DND-41 (cell line): ENCODE measurements at regions not wholly inside any gene's neighbourhood (a gene's known extent, or its start where the extent isn't known, plus 50 kb on each side); places are given as distances from the start of the nearest gene placed in this dataset.

Experiments used
- ATAC-seq: fragments of 200-7000 bp; cut with Tn5 transposase; 3 replicates; pipeline ENCODE4 v1.9.1; 2021; ENCODE audit warnings: low read depth; ENCODE audit not compliant: insufficient read depth
- DNase-seq: peaks from one replicate; pipeline ENCODE4 v3.0.0-alpha.2; 2020
- H2AFZ ChIP-seq: 2 replicates; pipeline ENCODE4 v1.6.0; 2012; ENCODE audit warnings: low read depth, low read length
- H3K27ac ChIP-seq: 2 replicates; pipeline ENCODE4 v1.5.1; 2012; ENCODE audit warnings: low read length, inconsistent platforms
- H3K27me3 ChIP-seq: fragments of 200-600 bp; sonication (generic); 2 replicates; pipeline ENCODE4 v1.6.0; 2012; ENCODE audit warnings: low read length, mild to moderate bottlenecking, inconsistent platforms; ENCODE audit not compliant: insufficient read depth, poor library complexity
- H3K36me3 ChIP-seq: 2 replicates; pipeline ENCODE4 v1.5.1; 2012; ENCODE audit warnings: low read length, inconsistent platforms; ENCODE audit not compliant: insufficient read depth
- H3K4me1 ChIP-seq: 2 replicates; pipeline ENCODE4 v1.5.1; 2012; ENCODE audit warnings: mild to moderate bottlenecking, low read length; ENCODE audit not compliant: insufficient read depth
- H3K4me2 ChIP-seq: 2 replicates; pipeline ENCODE4 v1.6.0; 2012; ENCODE audit warnings: mild to moderate bottlenecking, moderate library complexity, low read length, inconsistent platforms; ENCODE audit not compliant: insufficient read depth
- H3K4me3 ChIP-seq, 2 experiments: fragments of 200-600 bp in 1 of 2; shearing (Covaris generic) in 1 of 2; 2 replicates each; pipeline ENCODE4 v1.5.1; 2012 to 2016; ENCODE audit warnings: inconsistent platforms in 2 of 2, low read length in 2 of 2, mild to moderate bottlenecking in 2 of 2, low read depth in 1 of 2, moderate library complexity in 1 of 2
- H3K79me2 ChIP-seq: 2 replicates; pipeline ENCODE4 v1.6.0; 2012; ENCODE audit warnings: low read length, inconsistent platforms; ENCODE audit not compliant: insufficient read depth
- H3K9ac ChIP-seq: 2 replicates; pipeline ENCODE4 v1.6.0; 2012; ENCODE audit warnings: low read depth, mild to moderate bottlenecking, inconsistent platforms, low read length, moderate library complexity
- H3K9me3 ChIP-seq: 2 replicates; pipeline ENCODE4 v1.5.1; 2012; ENCODE audit warnings: low read length, moderate library complexity, mild to moderate bottlenecking, inconsistent platforms; ENCODE audit not compliant: insufficient read depth, severe bottlenecking
- H4K20me1 ChIP-seq: 2 replicates; pipeline ENCODE4 v1.6.0; 2012; ENCODE audit warnings: low read length; ENCODE audit not compliant: insufficient read depth
- CTCF ChIP-seq: IDR thresholded peaks from 2 replicates; pipeline ENCODE4 v1.5.1; 2012; ENCODE audit warnings: borderline replicate concordance, low read length, moderate library complexity, mild to moderate bottlenecking; ENCODE audit not compliant: poor library complexity, severe bottlenecking; ENCODE audit errors: extremely low read depth
- EZH2 ChIP-seq: IDR thresholded peaks from 3 replicates; pipeline ENCODE4 v1.6.1; 2012; ENCODE audit warnings: borderline replicate concordance, low read depth, mild to moderate bottlenecking, moderate library complexity, low read length, inconsistent platforms; ENCODE audit not compliant: severe bottlenecking

DNA sequence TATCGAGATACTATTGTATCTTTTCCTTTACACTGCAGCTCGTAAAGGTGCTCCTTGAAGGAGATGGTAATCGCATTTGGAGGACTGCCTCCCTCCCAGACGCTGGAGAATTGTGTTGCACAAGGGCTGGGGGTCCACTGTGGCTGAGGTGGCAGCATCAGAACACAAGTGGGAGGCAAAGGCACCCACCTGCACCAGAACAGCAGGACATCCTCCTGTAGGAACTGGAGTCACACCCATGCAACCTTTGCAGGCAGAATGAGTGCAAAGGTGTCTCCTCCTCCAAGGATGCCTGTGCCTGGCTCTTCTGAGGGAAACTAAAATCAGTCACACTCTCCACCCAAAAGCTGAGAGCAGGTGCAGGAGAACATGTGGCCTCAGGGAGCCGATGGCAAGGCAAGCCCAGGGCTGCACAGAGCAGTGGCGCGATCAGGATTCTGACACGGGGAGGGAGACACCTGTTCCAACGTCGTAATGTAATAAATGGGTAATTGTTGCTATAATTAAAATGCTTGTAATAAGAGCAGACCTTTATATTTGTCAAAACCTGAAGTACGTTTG lies 1501.4 kb downstream of the TBC1D22A start:
- no peaks in the 10 kb centered on the region for H3K79me2 ChIP-seq
- no peak overlapping the region for H3K4me3 ChIP-seq
- TF ChIP-seq EZH2 (no peak), CTCF (no peak)
- no peaks in the 10 kb centered on the region for H3K4me1 ChIP-seq
- no peaks in the 10 kb centered on the region for H3K27me3 ChIP-seq
- no peak overlapping the region for H3K4me2 ChIP-seq
- DNase-seq (no peak), ATAC-seq (no peak)
- H3K36me3 ChIP-seq: no peaks in the 10 kb centered on the region
- H4K20me1 ChIP-seq: no peaks in the 10 kb centered on the region
- H3K27ac ChIP-seq: no peak overlapping the region
- H3K9ac ChIP-seq: no peak overlapping the region
- H2AFZ ChIP-seq: no peak overlapping the region
- H3K9me3 ChIP-seq: no peaks in the 10 kb centered on the region

- ATAC-seq: no peak
- Histone ChIP-seq H3K9me3 (no peaks in the 10 kb centered on the region), H3K27ac (no peak overlapping the region), H4K20me1 (no peaks in the 10 kb centered on the region), H3K36me3 (no peaks in the 10 kb centered on the region), H3K27me3 (no peaks in the 10 kb centered on the region), H3K79me2 (no peaks in the 10 kb centered on the region), H3K4me1 (no peaks in the 10 kb centered on the region), H3K4me3 (no peak overlapping the region), H2AFZ (no peak overlapping the region), H3K4me2 (no peak overlapping the region), H3K9ac (no peak overlapping the region)
- no peak for DNase-seq
- TF ChIP-seq CTCF (no peak), EZH2 (no peak)
Observed at GRCh38 chr22:48263431-48263765, 1500.9 kb downstream of the TBC1D22A start.

- ATAC-seq: no peak
Observed at GRCh38 chr22:48262596-48263430, 1500.4 kb downstream of the TBC1D22A start.

More at GRCh38 chr22:48262596-48263430, 1500.4 kb downstream of the TBC1D22A start:
- TF ChIP-seq EZH2 (no peak), CTCF (no peak)
- Histone ChIP-seq H3K4me1 (no peaks in the 10 kb centered on the region), H3K9ac (no peak overlapping the region), H3K9me3 (no peaks in the 10 kb centered on the region), H3K36me3 (no peaks in the 10 kb centered on the region), H3K27me3 (no peaks in the 10 kb centered on the region), H3K4me3 (no peak overlapping the region), H3K4me2 (no peak overlapping the region), H3K27ac (no peak overlapping the region), H2AFZ (no peak overlapping the region), H3K79me2 (no peaks in the 10 kb centered on the region), H4K20me1 (no peaks in the 10 kb centered on the region)
- DNase-seq: no peak
